GM21515 (cell line): ENCODE measurements at regions not wholly inside any gene's neighbourhood (a gene's known extent, or its start where the extent isn't known, plus 50 kb on each side); places are given as distances from the start of the nearest gene placed in this dataset.
A peak's percentile ranks its signal among the peaks of the same experiment; 100 is the strongest.

Source experiments
- ATAC-seq: cut with Tn5 transposase; IDR thresholded peaks from one replicate; pipeline ENCODE4 v1.9.1; 2021; ENCODE audit not compliant: unreplicated experiment

DNA sequence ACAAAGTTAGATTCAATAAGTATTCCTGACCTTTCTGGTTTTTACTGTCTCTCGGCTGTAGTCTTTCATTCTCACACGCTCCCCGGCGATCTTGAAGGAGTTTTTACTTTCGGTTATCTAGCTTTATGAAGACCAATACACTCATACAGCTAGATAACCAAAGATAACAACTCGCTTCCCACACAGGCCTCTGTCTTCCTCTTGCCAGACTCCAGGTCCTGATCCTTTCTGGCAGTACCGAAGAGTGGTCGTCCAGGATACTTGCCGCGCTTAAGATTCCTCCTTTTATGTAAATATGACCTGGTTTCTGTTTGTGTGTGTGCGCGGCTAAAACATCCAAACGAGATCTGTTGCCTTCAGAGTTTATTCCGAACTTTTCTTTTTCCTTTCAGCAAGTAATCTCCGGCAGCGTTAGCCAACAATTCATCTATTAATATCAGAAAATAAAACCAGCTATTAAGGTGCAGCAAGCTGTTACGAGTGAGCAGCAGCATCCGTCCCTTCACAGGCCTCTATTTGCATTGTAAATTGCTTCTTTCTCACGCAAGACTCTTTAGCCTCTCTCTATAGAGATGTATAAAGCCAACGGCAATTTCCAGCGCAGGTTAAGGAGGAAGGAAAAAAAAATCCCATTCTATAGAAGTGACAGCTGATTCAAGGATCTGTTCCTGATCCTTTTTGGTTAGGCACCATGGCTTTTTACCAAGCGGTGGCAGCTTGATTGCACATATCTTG lies 216.1 kb downstream of the MEF2C start:
- ATAC-seq, result peak; percentile 62

DNA sequence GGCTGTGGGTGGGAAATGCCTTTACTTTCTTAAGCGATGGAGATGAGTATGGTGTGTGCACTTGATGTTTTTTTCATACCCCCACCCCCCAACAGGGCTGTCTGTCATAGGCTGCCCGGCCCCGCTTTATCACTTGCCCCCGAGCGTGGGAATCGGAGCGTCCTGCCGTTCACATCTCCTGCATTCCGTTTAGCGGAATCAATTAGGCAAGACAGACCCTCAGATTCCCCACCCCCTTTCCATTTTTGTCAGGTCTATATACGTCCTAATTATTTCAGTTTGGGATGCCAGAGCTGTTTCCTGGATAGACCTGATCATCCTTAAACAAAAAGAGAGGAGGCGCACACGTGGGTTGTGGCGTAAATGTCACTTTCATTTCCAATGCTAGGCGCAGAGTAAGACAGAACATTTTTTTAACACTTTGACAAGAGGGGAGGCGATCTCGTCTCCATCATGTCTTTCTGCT lies 217.2 kb downstream of the MEF2C start:
- ATAC-seq, result no peak

- ATAC-seq, result no peak
Observed at GRCh38 chr5:88664645-88665044, 218.3 kb downstream of the MEF2C start.

- ATAC-seq, result no peak
Observed at GRCh38 chr5:88663793-88664216, 219.2 kb downstream of the MEF2C start.

- ATAC-seq, result no peak
Observed at GRCh38 chr5:88662846-88663245, 220.1 kb downstream of the MEF2C start.

GRCh38 chr5:88661806-88662207 lies 221.2 kb downstream of the MEF2C start:
- ATAC-seq, result no peak

DNA sequence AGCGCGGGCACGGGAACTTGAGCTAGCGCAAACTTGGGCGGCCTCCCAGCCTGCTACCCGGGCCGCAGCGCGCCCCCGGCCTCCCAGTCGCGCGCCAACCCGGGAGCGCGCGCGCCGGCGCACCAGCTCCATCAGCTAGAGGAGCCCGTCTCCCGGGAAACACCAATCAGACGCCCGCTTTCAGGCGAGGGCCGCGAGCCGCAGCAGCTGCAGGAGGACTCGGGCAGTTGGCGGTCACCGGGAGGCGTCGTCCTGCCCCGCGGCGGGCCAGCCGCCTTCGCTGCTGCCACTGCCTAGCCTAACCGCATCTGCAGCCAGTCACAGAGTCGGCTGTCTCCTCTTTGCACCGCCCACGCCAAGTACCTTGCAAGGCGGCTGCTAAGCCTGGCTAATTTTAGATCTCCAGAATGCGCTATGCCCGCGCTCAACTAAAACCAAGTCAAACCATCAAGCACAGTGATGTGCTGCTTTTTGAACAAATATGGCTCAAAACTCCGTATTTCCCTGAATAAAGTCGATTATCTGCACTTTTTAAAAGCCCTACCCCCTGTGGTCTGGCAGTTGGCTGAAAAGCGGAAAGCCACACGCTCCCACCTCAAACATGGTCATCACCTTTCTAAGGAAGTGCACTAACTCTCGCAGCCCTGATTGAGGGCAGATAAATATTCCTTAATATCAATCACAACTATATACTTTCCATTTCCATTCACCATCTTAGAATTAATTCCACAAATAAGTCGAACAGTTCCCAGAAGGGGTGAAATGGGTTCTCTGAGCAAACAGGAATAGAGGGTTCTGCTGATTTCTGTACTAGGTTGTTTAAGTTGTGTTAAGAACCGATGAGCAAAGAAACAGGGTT lies 221.8 kb downstream of the MEF2C start:
- ATAC-seq, result peak; percentile 69

DNA sequence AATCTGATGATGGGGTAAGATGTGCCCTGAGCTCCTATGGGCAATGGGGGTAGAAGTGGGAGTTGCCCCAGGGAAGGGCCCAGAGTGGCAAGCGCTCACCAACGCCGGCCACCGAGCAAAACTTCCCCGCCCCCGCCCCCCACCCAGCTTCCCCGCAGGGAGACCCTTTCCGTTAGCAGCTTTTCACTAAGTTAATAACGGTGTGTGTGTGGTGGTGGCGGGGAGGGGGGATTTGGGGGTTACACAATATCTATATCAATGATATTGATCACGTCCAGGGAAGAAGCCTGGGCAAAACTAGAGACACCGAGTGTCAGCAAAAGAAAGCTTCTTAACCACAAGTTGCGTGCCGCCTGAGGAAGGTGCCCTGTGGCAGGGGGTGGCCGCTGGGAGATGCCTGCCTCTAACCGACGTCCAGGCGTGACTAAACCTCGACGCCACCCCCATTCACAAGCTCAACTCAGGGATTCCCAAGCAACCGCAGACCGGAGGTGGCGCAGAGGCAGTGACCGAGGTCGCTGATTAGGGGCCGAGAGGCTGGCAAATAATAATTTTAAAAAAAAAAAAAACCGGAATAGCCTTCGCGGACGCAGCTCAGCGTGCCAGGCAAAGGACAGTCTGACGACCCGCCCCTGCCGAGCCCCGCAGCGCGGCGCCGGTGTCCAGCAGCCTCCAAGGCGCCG lies 222.6 kb downstream of the MEF2C start:
- ATAC-seq, result peak; percentile 20

GRCh38 chr5:88659529-88660263 lies 223.3 kb downstream of the MEF2C start:
- peak; percentile 61 for ATAC-seq

DNA sequence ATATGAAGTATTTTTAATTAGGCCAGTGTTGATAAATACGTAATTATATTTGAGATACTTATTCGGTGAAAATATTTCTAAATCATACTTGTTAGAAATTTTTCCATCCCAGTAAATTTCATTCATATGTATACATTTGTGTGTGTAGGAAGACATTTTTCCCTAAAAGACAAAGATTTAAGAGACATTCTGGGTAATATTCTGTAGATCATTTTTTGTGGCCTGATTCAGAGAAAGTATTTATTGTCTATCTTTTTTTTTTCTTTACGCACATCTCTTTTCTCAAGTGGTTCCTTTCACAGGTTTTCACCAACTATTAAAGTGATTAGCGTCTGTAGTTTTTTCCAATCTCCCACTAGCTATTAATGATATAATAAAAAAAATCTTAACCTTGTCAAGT lies 224.1 kb downstream of the MEF2C start:
- ATAC-seq, result no peak

GRCh38 chr5:88657906-88658775 lies 224.8 kb downstream of the MEF2C start:
- no peak for ATAC-seq

GRCh38 chr5:88657136-88657535 lies 225.8 kb downstream of the MEF2C start:
- no peak for ATAC-seq

DNA sequence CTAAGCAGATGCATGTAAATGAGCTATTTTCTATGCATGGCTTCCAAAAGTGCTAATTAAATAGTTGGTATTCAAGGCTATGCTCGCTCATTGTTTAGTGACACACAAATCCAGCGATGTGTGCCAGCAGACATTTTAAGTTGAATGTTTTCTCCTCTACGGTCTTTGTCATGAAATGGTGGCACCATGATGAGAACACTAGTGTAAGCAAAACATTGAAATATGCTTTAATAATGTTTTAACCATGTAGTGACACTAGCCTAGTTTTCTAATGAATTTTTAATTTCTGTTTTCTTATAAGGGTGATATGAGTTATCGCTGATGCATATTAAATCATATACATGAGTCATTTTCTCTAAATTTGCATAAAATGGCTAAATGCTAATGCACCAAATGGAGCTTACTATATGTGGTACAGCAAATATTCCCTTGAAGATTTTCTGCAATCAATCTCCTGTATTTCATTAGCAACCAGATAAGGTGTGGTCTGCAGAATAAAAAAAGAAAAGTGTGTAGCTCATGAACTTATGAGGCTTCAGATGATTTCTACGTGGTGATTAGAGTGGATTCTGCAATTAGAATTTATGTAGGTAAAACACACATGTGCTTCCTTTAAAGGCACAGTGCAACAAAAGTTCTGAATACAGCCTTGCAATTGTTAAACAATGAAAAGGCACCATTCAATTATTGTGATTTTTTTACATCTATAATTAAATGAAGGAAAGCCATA lies 226.6 kb downstream of the MEF2C start:
- ATAC-seq, result no peak

- ATAC-seq, result no peak
Observed at GRCh38 chr5:88653471-88653870, 229.5 kb downstream of the MEF2C start.

DNA sequence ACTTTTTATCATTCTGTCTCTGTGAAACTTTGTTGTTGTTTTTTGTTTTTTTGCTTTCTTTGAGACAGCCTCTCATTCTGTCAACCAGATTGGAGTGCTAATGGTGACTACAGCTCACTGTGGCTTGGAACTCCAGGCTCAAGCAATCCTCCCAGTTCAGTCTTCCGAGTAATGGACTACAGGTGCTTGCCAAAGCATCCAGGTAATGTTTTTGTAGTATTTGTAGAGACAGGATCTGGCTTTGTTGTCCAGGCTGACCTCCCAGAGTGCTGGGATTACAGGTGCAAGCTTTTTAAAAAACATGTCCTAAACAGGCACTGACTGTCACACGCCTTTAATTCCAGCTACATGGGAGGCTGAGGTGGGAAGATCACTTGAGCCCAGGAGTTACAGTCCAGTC lies 235.1 kb downstream of the MEF2C start:
- no peak for ATAC-seq

GRCh38 chr5:88646866-88647265 lies 236.1 kb downstream of the MEF2C start:
- no peak for ATAC-seq

- ATAC-seq, result no peak
Observed at GRCh38 chr5:88644676-88645075, 238.3 kb downstream of the MEF2C start.

DNA sequence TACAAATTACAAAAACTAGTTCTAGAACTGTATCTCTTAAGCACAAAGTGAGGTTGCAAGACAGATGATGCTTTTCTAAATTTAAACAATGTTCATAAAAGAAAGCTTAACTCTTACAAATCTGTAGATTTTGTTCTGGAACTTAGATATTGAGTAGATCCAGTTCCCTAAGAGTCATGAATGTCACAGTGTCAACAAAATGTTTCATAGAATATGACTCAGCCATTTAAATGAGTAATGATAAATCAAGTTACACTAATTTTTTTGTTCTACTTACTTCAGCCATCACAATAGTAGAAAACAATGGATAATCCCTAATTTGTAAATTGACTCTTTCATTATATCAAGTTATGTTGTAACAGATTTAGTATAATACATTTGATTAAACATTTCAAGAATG lies 239.7 kb downstream of the MEF2C start:
- ATAC-seq, result no peak

DNA sequence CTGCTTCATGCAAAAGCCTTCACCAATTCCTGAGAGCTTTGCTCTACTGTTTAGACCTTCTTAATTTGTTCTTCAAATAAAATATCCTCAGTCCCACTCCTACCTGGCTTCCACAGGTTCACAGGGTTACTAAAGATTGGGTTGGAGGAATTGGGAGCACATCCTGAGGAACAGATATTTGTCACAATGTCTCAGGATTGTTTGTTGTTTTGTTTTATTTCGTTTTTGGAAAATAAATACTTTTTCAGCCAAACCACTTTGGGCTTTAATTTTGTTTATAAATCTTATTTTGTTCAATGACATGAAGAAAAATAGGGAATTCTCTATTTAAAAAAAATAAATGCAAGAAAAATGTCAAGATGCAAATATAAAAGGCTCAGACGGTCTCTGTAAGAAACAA lies 249.0 kb downstream of the MEF2C start:
- no peak for ATAC-seq
